HCT116 (cell line): ENCODE measurements at regions not wholly inside any gene's neighbourhood (a gene's known extent, or its start where the extent isn't known, plus 50 kb on each side); places are given as distances from the start of the nearest gene placed in this dataset.

Experiments
- ATAC-seq: fragments of 200-7000 bp; cut with Tn5 transposase; 2 replicates; pipeline ENCODE4 v1.9.1; 2020; ENCODE audit warnings: mild to moderate bottlenecking, moderate library complexity
- BruUV-seq: library from RNA; stranded (reverse); fragments of 400-500 nt; replicated peaks from 2 replicates; lab custom pipeline; 2021; lab: Mats Ljungman, UMichigan
- CTCF ChIA-PET: fragments of 300-600 bp; sonication (Branson Sonifier 250); formaldehyde crosslinking; loops from one replicate; lab custom pipeline; 2021; ENCODE audit warnings: antibody characterized with exemption; lab: Charles Lee
- POLR2A ChIA-PET: fragments of 300-600, 350-600 bp; sonication (Branson Sonifier 250); formaldehyde crosslinking; loops from one replicate; lab custom pipeline; 2021; ENCODE audit warnings: antibody characterized with exemption; lab: Charles Lee
- RAD21 ChIA-PET, 2 experiments: fragments of 300-600 bp; sonication (Branson Sonifier 250); formaldehyde crosslinking; loops; one replicate each; lab custom pipeline; 2023; ENCODE audit warnings: low total read pairs in 2 of 2; ENCODE audit not compliant: uncharacterized antibody in 2 of 2, unreplicated experiment in 2 of 2, low non-redundant PET in 1 of 2; lab: Charles Lee
- DNase-seq: peaks from one replicate; pipeline ENCODE4 v3.0.0-alpha.2; 2010; ENCODE audit warnings: low read depth, low spot score
- H2AFZ ChIP-seq: fragments of 200-600 bp; shearing (Covaris generic), sonication (generic); 2 replicates; pipeline ENCODE4 v1.6.1; 2017; ENCODE audit warnings: low read depth, mixed run types, mixed read lengths, antibody characterized with exemption, low read length; ENCODE audit not compliant: poor library complexity, severe bottlenecking
- H3K27ac ChIP-seq: 2 replicates; pipeline ENCODE4 v1.5.1; 2012; ENCODE audit warnings: low read depth, low read length
- H3K27me3 ChIP-seq: fragments of 200-600 bp; sonication (generic); 2 replicates; pipeline ENCODE4 v1.6.1; 2016; ENCODE audit warnings: mixed run types, low read length, mixed read lengths; ENCODE audit not compliant: insufficient read depth
- H3K36me3 ChIP-seq, 2 experiments: fragments of 200-500 bp in 1 of 2; fragments of 200-600 bp in 1 of 2; sonication (Bioruptor generic) in 1 of 2; sonication (generic) in 1 of 2; 2 replicates each; pipeline versions ENCODE4 v1.5.1 to v1.6.1; 2014 to 2016; ENCODE audit warnings: low read length in 2 of 2, inconsistent platforms in 1 of 2, mixed read lengths in 1 of 2, mixed run types in 1 of 2; ENCODE audit not compliant: insufficient read depth in 2 of 2, control insufficient read depth in 1 of 2
- H3K4me1 ChIP-seq, 2 experiments: fragments of 200-600 bp in 1 of 2; sonication (generic) in 1 of 2; 2 replicates each; pipeline versions ENCODE4 v1.5.1 to v1.6.1; 2012 to 2017; ENCODE audit warnings: low read length in 2 of 2, inconsistent platforms in 1 of 2, mild to moderate bottlenecking in 1 of 2, mixed read lengths in 1 of 2, mixed run types in 1 of 2, moderate library complexity in 1 of 2; ENCODE audit not compliant: insufficient read depth in 2 of 2, control insufficient read depth in 1 of 2
- H3K4me2 ChIP-seq: fragments of 200-600 bp; sonication (generic); 2 replicates; pipeline ENCODE4 v1.6.1; 2017; ENCODE audit warnings: mixed run types, low read length, mixed read lengths
- H3K4me3 ChIP-seq, 2 experiments: fragments of 200-600 bp in 1 of 2; sonication (generic) in 1 of 2; replicated peaks in 1 of 2; 2 replicates each; pipeline ENCODE4 v1.5.1; 2011 to 2016; ENCODE audit warnings: low read length in 2 of 2, control low read depth in 1 of 2, low read depth in 1 of 2, mild to moderate bottlenecking in 1 of 2, mixed read lengths in 1 of 2, mixed run types in 1 of 2
- H3K79me2 ChIP-seq: fragments of 200-600 bp; sonication (generic); 2 replicates; pipeline ENCODE4 v1.6.1; 2017; ENCODE audit warnings: mild to moderate bottlenecking, mixed run types, low read length, moderate library complexity, mixed read lengths; ENCODE audit not compliant: insufficient read depth
- H3K9ac ChIP-seq: fragments of 200-600 bp; sonication (generic); 2 replicates; pipeline ENCODE4 v1.6.1; 2016; ENCODE audit warnings: low read length, mixed read lengths
- H3K9me2 ChIP-seq: fragments of 200-600 bp; sonication (generic), shearing (Covaris generic); 2 replicates; pipeline ENCODE4 v1.6.1; 2017; ENCODE audit warnings: mixed run types, mild to moderate bottlenecking, moderate library complexity; ENCODE audit not compliant: insufficient read depth
- H3K9me3 ChIP-seq, 2 experiments: fragments of 200-500 bp in 1 of 2; fragments of 200-600 bp in 1 of 2; sonication (Bioruptor generic) in 1 of 2; sonication (generic) in 1 of 2; 2 replicates each; pipeline ENCODE4 v1.6.1; 2014 to 2017; ENCODE audit warnings: low read length in 2 of 2, mixed read lengths in 2 of 2, inconsistent platforms in 1 of 2, low read depth in 1 of 2, mild to moderate bottlenecking in 1 of 2, mixed run types in 1 of 2, moderate library complexity in 1 of 2; ENCODE audit not compliant: control insufficient read depth in 1 of 2, insufficient read depth in 1 of 2
- H4K20me1 ChIP-seq: fragments of 200-600 bp; sonication (generic), shearing (Covaris generic); 2 replicates; pipeline ENCODE4 v1.6.1; 2017; ENCODE audit warnings: mixed run types, mild to moderate bottlenecking, moderate library complexity; ENCODE audit not compliant: insufficient read depth
- ATF3 ChIP-seq: IDR thresholded peaks from 2 replicates; pipeline ENCODE4 v1.6.1; 2012
- EZH2phosphoT487 ChIP-seq: fragments of 200-600 bp; IDR thresholded peaks from 2 replicates; pipeline ENCODE4 v1.6.1; 2018; ENCODE audit warnings: antibody characterized with exemption, borderline replicate concordance
- POLR2AphosphoS5 ChIP-seq: IDR thresholded peaks from 2 replicates; pipeline ENCODE4 v1.6.1; 2011; ENCODE audit warnings: mild to moderate bottlenecking, low read depth, low read length, moderate library complexity
- REST ChIP-seq: IDR thresholded peaks from 2 replicates; pipeline ENCODE4 v1.6.1; 2012; ENCODE audit warnings: low read depth
- SP1 ChIP-seq: IDR thresholded peaks from 2 replicates; pipeline ENCODE4 v1.6.1; 2012; ENCODE audit warnings: low read depth
- intact Hi-C: fragments of 100-400 bp; cut with micrococcal nuclease; formaldehyde crosslinking; loops from 2 replicates; pipeline ENCODE4 v1.10.0; 2022

GRCh38 chr14:87286826-87287225, 706.2 kb downstream of the GALC start (continued):
- TF ChIP-seq REST = no peak
- no peak for TF ChIP-seq ATF3
- no peak for TF ChIP-seq SP1
- no peak for TF ChIP-seq POLR2AphosphoS5
- TF ChIP-seq, all 23 proteins: peak for 0

- H3K36me3 ChIP-seq = no peaks in the 10 kb centered on the region
- ChIA-PET POLR2A (no interaction called here), CTCF (no interaction called here), RAD21 (no interaction called here)
- no peak overlapping the region for H3K4me3 ChIP-seq
- H2AFZ ChIP-seq = no peak overlapping the region
- H3K27ac ChIP-seq = no peak overlapping the region
- no peak overlapping the region for H3K9ac ChIP-seq
- H3K9me2 ChIP-seq = no peaks in the 10 kb centered on the region
- H3K27me3 ChIP-seq = no peaks in the 10 kb centered on the region
- H3K4me1 ChIP-seq = no peaks in the 10 kb centered on the region
- intact Hi-C loops = no loop called here
- H3K79me2 ChIP-seq = no peaks in the 10 kb centered on the region
- no peak for ATAC-seq
- peaks cover 10 to 29% of the 10 kb centered on the region in 2 experiments; a peak in 2 of 4 replicates for H3K9me3 ChIP-seq
- no peak overlapping the region for H3K4me2 ChIP-seq
- BruUV-seq = no TSS peak
- no peak for DNase-seq
- TF ChIP-seq EZH2phosphoT487 = no peak
- H4K20me1 ChIP-seq = no peaks in the 10 kb centered on the region
These were observed 706.8 kb downstream of the GALC start for GRCh38 chr14:87286191-87286590.
